Vagina (tissue), 2 donors: ENCODE measurements at regions not wholly inside any gene's neighbourhood (a gene's known extent, or its start where the extent isn't known, plus 50 kb on each side); places are given as distances from the start of the nearest gene placed in this dataset.

Experiments used
- DNase-seq, 2 donors: peaks; one replicate each; pipeline ENCODE4 v3.0.0-alpha.2; 2017; ENCODE audit errors: extremely low spot score in 2 of 2
- H3K27ac ChIP-seq: fragments of 200-600 bp; sonication (generic); one replicate; pipeline ENCODE4 v1.5.1; 2019
- H3K27me3 ChIP-seq: fragments of 200-600 bp; sonication (generic); one replicate; pipeline ENCODE4 v1.5.1; 2019
- H3K36me3 ChIP-seq, 2 donors: fragments of 200-600 bp; sonication (generic); one replicate each; pipeline ENCODE4 v1.5.1; 2017 to 2019
- H3K4me1 ChIP-seq: fragments of 200-600 bp; sonication (generic); one replicate; pipeline ENCODE4 v1.5.1; 2019
- H3K4me3 ChIP-seq, 2 donors: fragments of 200-600 bp; sonication (generic); 1 replicate in 1 of 2; 2 replicates in 1 of 2; pipeline ENCODE4 v1.5.1; 2016 to 2019
- H3K9me3 ChIP-seq: fragments of 200-600 bp; sonication (generic); one replicate; pipeline ENCODE4 v1.5.1; 2019
- POLR2A ChIP-seq, 2 donors: fragments of 450-650 bp; IDR thresholded peaks; one replicate each; pipeline ENCODE4 v1.6.1; 2017; ENCODE audit warnings: antibody characterized with exemption in 2 of 2, mild to moderate bottlenecking in 2 of 2, moderate library complexity in 2 of 2
- POLR2AphosphoS5 ChIP-seq, 2 donors: sonication (generic); formaldehyde crosslinking; IDR thresholded peaks; one replicate each; pipeline ENCODE4 v1.9.0; 2017; ENCODE audit warnings: antibody characterized with exemption in 2 of 2, mild to moderate bottlenecking in 2 of 2, low read depth in 1 of 2; ENCODE audit not compliant: insufficient read depth in 1 of 2
- intact Hi-C: fragments of 100-400 bp; cut with DNase I; formaldehyde crosslinking; loops from one replicate; pipeline ENCODE4 v1.15.1; 2023
- TF ChIP-seq, protein P1 (sequence below), 3 experiments: fragments of 450-650 bp in 2 of 3; fragments of 200-600 bp in 1 of 3; sonication (generic) in 1 of 3; IDR thresholded peaks; one replicate each; pipeline ENCODE4 v1.5.1; 2017 to 2019; ENCODE audit warnings: antibody characterized with exemption in 3 of 3, mild to moderate bottlenecking in 2 of 3, moderate library complexity in 2 of 3

GRCh38 chr7:84686373-84686772, 491.8 kb upstream of the SEMA3A start:
- Histone ChIP-seq H3K4me3 (no peak overlapping the region), H3K4me1 (no peaks in the 10 kb centered on the region), H3K9me3 (no peaks in the 10 kb centered on the region), H3K27me3 (no peaks in the 10 kb centered on the region), H3K27ac (no peak overlapping the region), H3K36me3 (no peaks in the 10 kb centered on the region)
- DNase-seq, result no peak
- TF ChIP-seq POLR2A (IDR thresholded peaks at IDR 0.05) (no peak), POLR2AphosphoS5 (IDR thresholded peaks at IDR 0.05; ENCODE audit: insufficient read depth in 1 of 2, low read depth in 1 of 2) (no peak)
- TF ChIP-seq, protein P1, sequence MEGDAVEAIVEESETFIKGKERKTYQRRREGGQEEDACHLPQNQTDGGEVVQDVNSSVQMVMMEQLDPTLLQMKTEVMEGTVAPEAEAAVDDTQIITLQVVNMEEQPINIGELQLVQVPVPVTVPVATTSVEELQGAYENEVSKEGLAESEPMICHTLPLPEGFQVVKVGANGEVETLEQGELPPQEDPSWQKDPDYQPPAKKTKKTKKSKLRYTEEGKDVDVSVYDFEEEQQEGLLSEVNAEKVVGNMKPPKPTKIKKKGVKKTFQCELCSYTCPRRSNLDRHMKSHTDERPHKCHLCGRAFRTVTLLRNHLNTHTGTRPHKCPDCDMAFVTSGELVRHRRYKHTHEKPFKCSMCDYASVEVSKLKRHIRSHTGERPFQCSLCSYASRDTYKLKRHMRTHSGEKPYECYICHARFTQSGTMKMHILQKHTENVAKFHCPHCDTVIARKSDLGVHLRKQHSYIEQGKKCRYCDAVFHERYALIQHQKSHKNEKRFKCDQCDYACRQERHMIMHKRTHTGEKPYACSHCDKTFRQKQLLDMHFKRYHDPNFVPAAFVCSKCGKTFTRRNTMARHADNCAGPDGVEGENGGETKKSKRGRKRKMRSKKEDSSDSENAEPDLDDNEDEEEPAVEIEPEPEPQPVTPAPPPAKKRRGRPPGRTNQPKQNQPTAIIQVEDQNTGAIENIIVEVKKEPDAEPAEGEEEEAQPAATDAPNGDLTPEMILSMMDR (IDR thresholded peaks at IDR 0.05), result no peak
- intact Hi-C loops, result no loop called here

- H3K27me3 ChIP-seq, result no peaks in the 10 kb centered on the region
- no peak overlapping the region for H3K4me3 ChIP-seq
- DNase-seq, result no peak
- no peak for TF ChIP-seq POLR2AphosphoS5 (IDR thresholded peaks at IDR 0.05; ENCODE audit: insufficient read depth in 1 of 2, low read depth in 1 of 2)
- TF ChIP-seq POLR2A (IDR thresholded peaks at IDR 0.05), result no peak
- TF ChIP-seq, protein P1 (IDR thresholded peaks at IDR 0.05), result no peak
- no peaks in the 10 kb centered on the region for H3K36me3 ChIP-seq
- intact Hi-C loops, result no loop called here
- no peak overlapping the region for H3K27ac ChIP-seq
- no peaks in the 10 kb centered on the region for H3K9me3 ChIP-seq
- no peaks in the 10 kb centered on the region for H3K4me1 ChIP-seq
Observed at GRCh38 chr7:84684836-84685480, 490.4 kb upstream of the SEMA3A start.

- TF ChIP-seq POLR2AphosphoS5 (IDR thresholded peaks at IDR 0.05; ENCODE audit: insufficient read depth in 1 of 2, low read depth in 1 of 2), result no peak
- TF ChIP-seq POLR2A (IDR thresholded peaks at IDR 0.05), result no peak
- TF ChIP-seq, protein P1 (IDR thresholded peaks at IDR 0.05), result no peak
- intact Hi-C loops, result no loop called here
- H3K27ac ChIP-seq, result no peak overlapping the region
Observed at GRCh38 chr7:84682543-84682942, 488.0 kb upstream of the SEMA3A start.

GRCh38 chr7:84678841-84679240, 484.3 kb upstream of the SEMA3A start:
- no peaks in the 10 kb centered on the region for H3K36me3 ChIP-seq
- no peaks in the 10 kb centered on the region for H3K9me3 ChIP-seq
- no peak for TF ChIP-seq POLR2AphosphoS5 (IDR thresholded peaks at IDR 0.05; ENCODE audit: insufficient read depth in 1 of 2, low read depth in 1 of 2)
- TF ChIP-seq, protein P1 (IDR thresholded peaks at IDR 0.05), result no peak
- TF ChIP-seq POLR2A (IDR thresholded peaks at IDR 0.05), result no peak
- H3K4me3 ChIP-seq, result no peak overlapping the region
- intact Hi-C loops, result no loop called here
- no peak overlapping the region for H3K27ac ChIP-seq
- H3K4me1 ChIP-seq, result no peaks in the 10 kb centered on the region
- no peak for DNase-seq
- H3K27me3 ChIP-seq, result no peaks in the 10 kb centered on the region

More at GRCh38 chr7:84682543-84682942, 488.0 kb upstream of the SEMA3A start:
- no peaks in the 10 kb centered on the region for H3K27me3 ChIP-seq
- no peaks in the 10 kb centered on the region for H3K9me3 ChIP-seq
- no peak overlapping the region for H3K4me3 ChIP-seq
- no peaks in the 10 kb centered on the region for H3K36me3 ChIP-seq
- no peaks in the 10 kb centered on the region for H3K4me1 ChIP-seq
- DNase-seq, result no peak

- Histone ChIP-seq H3K27ac (no peak overlapping the region), H3K4me3 (no peak overlapping the region), H3K4me1 (no peaks in the 10 kb centered on the region), H3K36me3 (no peaks in the 10 kb centered on the region), H3K9me3 (no peaks in the 10 kb centered on the region), H3K27me3 (no peaks in the 10 kb centered on the region)
- intact Hi-C loops, result no loop called here
- DNase-seq, result no peak
- no peak for TF ChIP-seq POLR2A (IDR thresholded peaks at IDR 0.05)
- TF ChIP-seq, protein P1 (IDR thresholded peaks at IDR 0.05), result no peak
- no peak for TF ChIP-seq POLR2AphosphoS5 (IDR thresholded peaks at IDR 0.05; ENCODE audit: insufficient read depth in 1 of 2, low read depth in 1 of 2)
Observed at GRCh38 chr7:84677117-84677732, 482.6 kb upstream of the SEMA3A start.
